Heart left ventricle (tissue), 13 donors: ENCODE measurements at regions not wholly inside any gene's neighbourhood (a gene's known extent, or its start where the extent isn't known, plus 50 kb on each side); places are given as distances from the start of the nearest gene placed in this dataset.
"Not testable (repeated sequence)": the region's sequence is repeated elsewhere in the genome, so short reads cannot be mapped to it uniquely, and the experiment has no call there.

Experiments
- POLR2A ChIP-seq, 2 donors: fragments of 450-650 bp; IDR thresholded peaks; one replicate each; pipeline ENCODE4 v1.6.1; 2017; ENCODE audit warnings: antibody characterized with exemption in 2 of 2, mild to moderate bottlenecking in 2 of 2, moderate library complexity in 2 of 2
- TF ChIP-seq, protein P1 (sequence below), 12 donors: fragments of 200-600 bp; sonication (generic) in 4 of 12; IDR thresholded peaks; one replicate each; pipeline versions ENCODE4 v1.5.0 to v1.8.0; 2018 to 2022; ENCODE audit warnings: antibody characterized with exemption in 12 of 12, mild to moderate bottlenecking in 5 of 12
- donor health status: ischemic (EF 13 %, LVEDD 7.1; RV severe dilation, severe dysfunction).
- donor health status: DM: no; HTN: yes; CAD: no.
- donor health status: DM: no; HTN: no; CAD: no.
- donor health status: ischemic (EF 25% LVEDD 6.9; RV normal size, moderate dysfunction).
- donor health status: ischemic (EF 25% LVEDD 5.7; RV mildly dilated, moderate dysfunction).
- donor health status: ischemic (EF 35%, LVEDD 5.7; RV mildly dilated, moderate dysfunction).
- donor health status: nonischemic (EF 11% LVEDD 7.7; RV severe dilation, severe dysfunction).
- donor health status: DM: yes; HTN: yes; CAD: no.
- donor health status: PGD.
- donor health status: ischemic (EF 29% LVEDD 5.4; RV normal size, mild dysfunction).
- donor health status: nonischemic (EF 23%, LVEDD 6.1; RV moderate dilation, normal function).

DNA sequence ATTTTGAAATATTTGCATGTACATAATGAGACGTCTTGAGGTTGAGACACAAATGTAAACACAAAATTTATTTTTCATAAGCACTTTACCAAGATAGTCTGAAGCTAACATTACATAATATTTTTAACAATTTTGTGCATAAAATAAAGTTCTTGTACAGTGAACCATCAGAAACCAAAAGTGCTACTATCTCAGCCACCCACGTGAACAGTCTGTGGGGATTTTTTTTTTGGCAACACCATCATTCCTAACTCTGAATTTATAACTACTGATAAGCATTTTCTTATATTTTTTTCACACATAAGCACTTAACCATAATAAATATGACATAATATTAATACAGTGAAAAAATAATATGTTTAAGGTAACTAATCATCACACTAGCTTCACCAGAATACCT lies 62.9 kb upstream of the RUBCNL start:
- TF ChIP-seq, protein P1, sequence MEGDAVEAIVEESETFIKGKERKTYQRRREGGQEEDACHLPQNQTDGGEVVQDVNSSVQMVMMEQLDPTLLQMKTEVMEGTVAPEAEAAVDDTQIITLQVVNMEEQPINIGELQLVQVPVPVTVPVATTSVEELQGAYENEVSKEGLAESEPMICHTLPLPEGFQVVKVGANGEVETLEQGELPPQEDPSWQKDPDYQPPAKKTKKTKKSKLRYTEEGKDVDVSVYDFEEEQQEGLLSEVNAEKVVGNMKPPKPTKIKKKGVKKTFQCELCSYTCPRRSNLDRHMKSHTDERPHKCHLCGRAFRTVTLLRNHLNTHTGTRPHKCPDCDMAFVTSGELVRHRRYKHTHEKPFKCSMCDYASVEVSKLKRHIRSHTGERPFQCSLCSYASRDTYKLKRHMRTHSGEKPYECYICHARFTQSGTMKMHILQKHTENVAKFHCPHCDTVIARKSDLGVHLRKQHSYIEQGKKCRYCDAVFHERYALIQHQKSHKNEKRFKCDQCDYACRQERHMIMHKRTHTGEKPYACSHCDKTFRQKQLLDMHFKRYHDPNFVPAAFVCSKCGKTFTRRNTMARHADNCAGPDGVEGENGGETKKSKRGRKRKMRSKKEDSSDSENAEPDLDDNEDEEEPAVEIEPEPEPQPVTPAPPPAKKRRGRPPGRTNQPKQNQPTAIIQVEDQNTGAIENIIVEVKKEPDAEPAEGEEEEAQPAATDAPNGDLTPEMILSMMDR (IDR thresholded peaks at IDR 0.05), result not testable (repeated sequence)
- TF ChIP-seq POLR2A (IDR thresholded peaks at IDR 0.05), result not testable (repeated sequence)
